Endothelial cell of umbilical vein (primary cell): ENCODE measurements at regions not wholly inside any gene's neighbourhood (a gene's known extent, or its start where the extent isn't known, plus 50 kb on each side); places are given as distances from the start of the nearest gene placed in this dataset.

Experiments used
- BruUV-seq: library from RNA; stranded (reverse); fragments of 400-500 nt; replicated peaks from 2 replicates; lab custom pipeline; 2021; lab: Mats Ljungman, UMichigan
- CTCF ChIA-PET: fragments of 300-600, 350-600 bp; sonication (Branson Sonifier 250); formaldehyde crosslinking; loops from one replicate; lab custom pipeline; 2021; ENCODE audit warnings: antibody characterized with exemption, inconsistent platforms; lab: Charles Lee
- POLR2A ChIA-PET: fragments of 300-600, 350-600 bp; sonication (Branson Sonifier 250); formaldehyde crosslinking; loops from one replicate; lab custom pipeline; 2021; ENCODE audit warnings: antibody characterized with exemption, inconsistent platforms; lab: Charles Lee
- DNase-seq: peaks from one replicate; pipeline ENCODE4 v3.0.0-alpha.2; 2011; ENCODE audit warnings: low read depth, low spot score
- FAIRE-seq: peaks from 2 replicates; lab custom pipeline; 2011; peaks lifted over from hg19 to GRCh38; lab: Jason Lieb, UNC
- H2AFZ ChIP-seq: 2 replicates; pipeline ENCODE4 v1.6.0; 2012; ENCODE audit warnings: low read depth, low read length, control low read depth, inconsistent platforms
- H3K27ac ChIP-seq: 2 replicates; pipeline ENCODE4 v1.5.1; 2011; ENCODE audit warnings: low read depth, mild to moderate bottlenecking, control low read depth, low read length, moderate library complexity; ENCODE audit not compliant: insufficient read depth
- H3K27me3 ChIP-seq, 2 experiments: 2 replicates each; pipeline versions ENCODE4 v1.6.0 to v1.6.1; 2011; ENCODE audit warnings: low read length in 2 of 2, mixed read lengths in 1 of 2; ENCODE audit not compliant: control insufficient read depth in 2 of 2, insufficient read depth in 2 of 2
- H3K36me3 ChIP-seq, 2 experiments: 2 replicates in 1 of 2; 3 replicates in 1 of 2; pipeline ENCODE4 v1.5.1; 2011; ENCODE audit warnings: low read length in 2 of 2, mild to moderate bottlenecking in 1 of 2, moderate library complexity in 1 of 2; ENCODE audit not compliant: control insufficient read depth in 2 of 2, insufficient read depth in 2 of 2; ENCODE audit errors: extremely low read depth in 1 of 2
- H3K4me1 ChIP-seq: 3 replicates; pipeline ENCODE4 v1.5.1; 2011; ENCODE audit warnings: mild to moderate bottlenecking, low read length; ENCODE audit not compliant: control insufficient read depth, insufficient read depth; ENCODE audit errors: extremely low read depth
- H3K4me2 ChIP-seq: 2 replicates; pipeline ENCODE4 v1.6.1; 2011; ENCODE audit warnings: low read length, control low read depth, mixed read lengths; ENCODE audit not compliant: insufficient read depth
- H3K4me3 ChIP-seq, 3 experiments: fragments of 200-600 bp in 1 of 3; sonication (generic), shearing (Covaris generic) in 1 of 3; replicated peaks in 1 of 3; 2 replicates each; pipeline ENCODE4 v1.5.1; 2011 to 2016; ENCODE audit warnings: control low read depth in 3 of 3, low read length in 3 of 3, mild to moderate bottlenecking in 2 of 3, inconsistent platforms in 1 of 3, low read depth in 1 of 3, moderate library complexity in 1 of 3; ENCODE audit not compliant: insufficient read depth in 1 of 3
- H3K79me2 ChIP-seq: 2 replicates; pipeline ENCODE4 v1.6.0; 2012; ENCODE audit warnings: low read length, inconsistent platforms; ENCODE audit not compliant: control insufficient read depth, insufficient read depth
- H3K9ac ChIP-seq: replicated peaks from 2 replicates; pipeline ENCODE3; 2011; ENCODE audit warnings: low read length, control low read depth; ENCODE audit not compliant: insufficient read depth; ENCODE audit errors: extremely low read depth
- H3K9me1 ChIP-seq: replicated peaks from 3 replicates; pipeline ENCODE4 v1.6.0; 2011; ENCODE audit warnings: mild to moderate bottlenecking, low read length; ENCODE audit not compliant: control insufficient read depth, insufficient read depth; ENCODE audit errors: extremely low read depth
- H3K9me3 ChIP-seq: replicated peaks from 2 replicates; pipeline ENCODE4 v1.5.1; 2012; ENCODE audit warnings: low read length, inconsistent platforms; ENCODE audit not compliant: control insufficient read depth, insufficient read depth
- H4K20me1 ChIP-seq: replicated peaks from 2 replicates; pipeline ENCODE3; 2011; ENCODE audit warnings: mild to moderate bottlenecking, low read length; ENCODE audit not compliant: control insufficient read depth, insufficient read depth; ENCODE audit errors: extremely low read depth
- CTCF ChIP-seq, 2 donors: IDR thresholded peaks; 1 replicate in 1 of 2; 2 replicates in 1 of 2; pipeline ENCODE4 v1.5.1; 2011; ENCODE audit warnings: low read length in 2 of 2, mild to moderate bottlenecking in 2 of 2, moderate library complexity in 2 of 2, control low read depth in 1 of 2, inconsistent platforms in 1 of 2, low read depth in 1 of 2; ENCODE audit not compliant: insufficient read depth in 1 of 2; ENCODE audit errors: extremely low read depth in 1 of 2
- EZH2 ChIP-seq: IDR thresholded peaks from 2 replicates; pipeline ENCODE4 v1.6.1; 2012; ENCODE audit warnings: borderline replicate concordance, low read depth, mild to moderate bottlenecking, moderate library complexity, low read length, inconsistent platforms; ENCODE audit not compliant: severe bottlenecking
- FOS ChIP-seq: IDR thresholded peaks from 2 replicates; pipeline ENCODE4 v1.6.1; 2011; ENCODE audit warnings: mild to moderate bottlenecking, low read length, moderate library complexity, borderline replicate concordance; ENCODE audit not compliant: insufficient read depth
- GATA2 ChIP-seq: IDR thresholded peaks from 2 replicates; pipeline ENCODE4 v1.7.0; 2011; ENCODE audit warnings: low read depth, mild to moderate bottlenecking, moderate library complexity, mixed read lengths, low read length; ENCODE audit not compliant: insufficient read length, insufficient read depth
- JUN ChIP-seq: IDR thresholded peaks from 2 replicates; pipeline ENCODE4 v1.6.1; 2011; ENCODE audit warnings: borderline replicate concordance, low read depth; ENCODE audit not compliant: insufficient read length, insufficient read depth
- MYC ChIP-seq: IDR thresholded peaks from one replicate; pipeline ENCODE4 v1.6.1; 2011; ENCODE audit warnings: mild to moderate bottlenecking, low read depth, low read length
- POLR2A ChIP-seq: IDR thresholded peaks from 2 replicates; pipeline ENCODE4 v1.6.1; 2012; ENCODE audit warnings: low read depth, mild to moderate bottlenecking, control low read depth, low read length
- POLR2AphosphoS5 ChIP-seq: IDR thresholded peaks from 2 replicates; pipeline ENCODE4 v1.6.1; 2012; ENCODE audit warnings: low read depth, mild to moderate bottlenecking, control low read depth, low read length, moderate library complexity; ENCODE audit not compliant: insufficient read depth
- dilution Hi-C: fragments of 300-500 bp; cut with MboI; formaldehyde crosslinking; loops from one replicate; pipeline ENCODE4 v1.15.0; 2019; ENCODE audit warnings: low sequenced_read_pairs; ENCODE audit not compliant: extremely low pct_ligation_motif_present
- intact Hi-C: fragments of 100-400 bp; cut with micrococcal nuclease; formaldehyde crosslinking; loops from one replicate; pipeline ENCODE4 v1.10.0; 2022
- TF ChIP-seq, protein P1 (sequence below): IDR thresholded peaks from 2 replicates; pipeline ENCODE4 v1.6.1; 2011; ENCODE audit not compliant: insufficient read depth, insufficient read length

- CTCF ChIA-PET, result no interaction called here
- dilution Hi-C loops (no loop called here), intact Hi-C loops (no loop called here)
- H3K27ac ChIP-seq, result no peak overlapping the region
- no peaks in the 10 kb centered on the region for H4K20me1 ChIP-seq
- FAIRE-seq, result no peak
- no peak overlapping the region for H2AFZ ChIP-seq
- H3K4me2 ChIP-seq, result no peak overlapping the region
- no peaks in the 10 kb centered on the region for H3K27me3 ChIP-seq
- DNase-seq, result no peak
- H3K9me3 ChIP-seq, result no peaks in the 10 kb centered on the region
- no TSS peak for BruUV-seq
- H3K4me3 ChIP-seq, result no peak overlapping the region
- H3K9me1 ChIP-seq, result no peaks in the 10 kb centered on the region
- TF ChIP-seq GATA2, result no peak
- TF ChIP-seq POLR2A, result no peak
- TF ChIP-seq FOS, result no peak
- no peak for TF ChIP-seq EZH2
- no peaks in the 10 kb centered on the region for H3K36me3 ChIP-seq
- H3K79me2 ChIP-seq, result no peaks in the 10 kb centered on the region
- H3K9ac ChIP-seq, result no peak overlapping the region
- POLR2A ChIA-PET, result no interaction called here
- no peaks in the 10 kb centered on the region for H3K4me1 ChIP-seq
Observed at GRCh38 chr4:167645358-167645757, 411.1 kb upstream of the SPOCK3 start.

GRCh38 chr4:167652267-167652666, 418.0 kb upstream of the SPOCK3 start:
- no peak for TF ChIP-seq GATA2
- no peak for TF ChIP-seq POLR2AphosphoS5
- no peak for TF ChIP-seq MYC
- TF ChIP-seq POLR2A, result no peak
- TF ChIP-seq EZH2, result no peak
- no peak for TF ChIP-seq FOS
- TF ChIP-seq, protein P1, sequence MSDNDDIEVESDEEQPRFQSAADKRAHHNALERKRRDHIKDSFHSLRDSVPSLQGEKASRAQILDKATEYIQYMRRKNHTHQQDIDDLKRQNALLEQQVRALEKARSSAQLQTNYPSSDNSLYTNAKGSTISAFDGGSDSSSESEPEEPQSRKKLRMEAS, result no peak
- no peak for TF ChIP-seq JUN
- no peak for TF ChIP-seq CTCF (IDR thresholded peaks at IDR 0.05; ENCODE audit: extremely low read depth in 1 of 2, insufficient read depth in 1 of 2, low read depth in 1 of 2, low read length in 2 of 2)
- intact Hi-C loops, result no loop called here
- POLR2A ChIA-PET, result no interaction called here

More at GRCh38 chr4:167652267-167652666, 418.0 kb upstream of the SPOCK3 start:
- dilution Hi-C loops, result no loop called here
- H4K20me1 ChIP-seq, result no peaks in the 10 kb centered on the region
- no peaks in the 10 kb centered on the region for H3K27me3 ChIP-seq
- H3K9me1 ChIP-seq, result no peaks in the 10 kb centered on the region
- no peak overlapping the region for H3K4me2 ChIP-seq
- no peaks in the 10 kb centered on the region for H3K79me2 ChIP-seq
- H2AFZ ChIP-seq, result no peak overlapping the region
- DNase-seq (no peak), FAIRE-seq (no peak)
- H3K9me3 ChIP-seq, result no peaks in the 10 kb centered on the region
- H3K36me3 ChIP-seq, result no peaks in the 10 kb centered on the region
- H3K27ac ChIP-seq, result no peak overlapping the region
- CTCF ChIA-PET, result interaction anchor here (1.2 to 1.9 kb wide), 4 partner anchors 11 to 30 kb away, joined by 3 to 11 read pairs (median 4); no protein-coding TSS in a partner anchor
- H3K4me1 ChIP-seq, result no peaks in the 10 kb centered on the region
- BruUV-seq, result no TSS peak
- no peak overlapping the region for H3K9ac ChIP-seq
- H3K4me3 ChIP-seq, result no peak overlapping the region
